ENCODE measurements at regions not wholly inside any gene's neighbourhood (a gene's known extent, or its start where the extent isn't known, plus 50 kb on each side); places are given as distances from the start of the nearest gene placed in this dataset.

DNA sequence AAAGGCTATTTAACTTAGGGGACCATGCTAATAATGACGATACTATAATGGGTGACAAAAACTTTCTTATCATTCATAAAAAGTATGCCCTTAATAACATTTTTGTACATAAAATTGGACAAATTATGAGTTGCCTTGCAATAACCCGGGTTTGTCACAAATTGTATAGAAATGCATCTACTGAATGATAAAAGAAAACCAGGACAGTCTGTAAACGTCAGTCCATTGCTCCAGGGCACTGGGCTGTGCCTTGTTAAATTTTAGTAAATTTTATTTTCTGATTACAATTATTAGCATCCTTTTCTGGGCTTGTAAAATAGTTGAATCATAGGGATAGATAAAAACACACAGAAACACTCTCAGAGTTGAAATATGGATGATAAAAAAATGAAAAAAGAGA, 778.3 kb downstream of the RAPGEF2 start:
- no peak for TF ChIP-seq EP300 (IDR thresholded peaks at IDR 0.05)
- TF ChIP-seq, protein P1, sequence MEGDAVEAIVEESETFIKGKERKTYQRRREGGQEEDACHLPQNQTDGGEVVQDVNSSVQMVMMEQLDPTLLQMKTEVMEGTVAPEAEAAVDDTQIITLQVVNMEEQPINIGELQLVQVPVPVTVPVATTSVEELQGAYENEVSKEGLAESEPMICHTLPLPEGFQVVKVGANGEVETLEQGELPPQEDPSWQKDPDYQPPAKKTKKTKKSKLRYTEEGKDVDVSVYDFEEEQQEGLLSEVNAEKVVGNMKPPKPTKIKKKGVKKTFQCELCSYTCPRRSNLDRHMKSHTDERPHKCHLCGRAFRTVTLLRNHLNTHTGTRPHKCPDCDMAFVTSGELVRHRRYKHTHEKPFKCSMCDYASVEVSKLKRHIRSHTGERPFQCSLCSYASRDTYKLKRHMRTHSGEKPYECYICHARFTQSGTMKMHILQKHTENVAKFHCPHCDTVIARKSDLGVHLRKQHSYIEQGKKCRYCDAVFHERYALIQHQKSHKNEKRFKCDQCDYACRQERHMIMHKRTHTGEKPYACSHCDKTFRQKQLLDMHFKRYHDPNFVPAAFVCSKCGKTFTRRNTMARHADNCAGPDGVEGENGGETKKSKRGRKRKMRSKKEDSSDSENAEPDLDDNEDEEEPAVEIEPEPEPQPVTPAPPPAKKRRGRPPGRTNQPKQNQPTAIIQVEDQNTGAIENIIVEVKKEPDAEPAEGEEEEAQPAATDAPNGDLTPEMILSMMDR (IDR thresholded peaks at IDR 0.05), result no peak

Data from sigmoid colon (tissue), 4 donors.